ENCODE measurements at regions not wholly inside any gene's neighbourhood (a gene's known extent, or its start where the extent isn't known, plus 50 kb on each side); places are given as distances from the start of the nearest gene placed in this dataset.

GRCh38 chr13:72100339-72100738 lies 233.3 kb upstream of the DACH1 start:
- no peak for TF ChIP-seq ZNF383 (CRISPR knock-in tag; IDR thresholded peaks at IDR 0.05; ENCODE audit: borderline replicate concordance)
- no peak for TF ChIP-seq CTCF (CRISPR knock-in tag; IDR thresholded peaks at IDR 0.05)
- TF ChIP-seq, protein P1, sequence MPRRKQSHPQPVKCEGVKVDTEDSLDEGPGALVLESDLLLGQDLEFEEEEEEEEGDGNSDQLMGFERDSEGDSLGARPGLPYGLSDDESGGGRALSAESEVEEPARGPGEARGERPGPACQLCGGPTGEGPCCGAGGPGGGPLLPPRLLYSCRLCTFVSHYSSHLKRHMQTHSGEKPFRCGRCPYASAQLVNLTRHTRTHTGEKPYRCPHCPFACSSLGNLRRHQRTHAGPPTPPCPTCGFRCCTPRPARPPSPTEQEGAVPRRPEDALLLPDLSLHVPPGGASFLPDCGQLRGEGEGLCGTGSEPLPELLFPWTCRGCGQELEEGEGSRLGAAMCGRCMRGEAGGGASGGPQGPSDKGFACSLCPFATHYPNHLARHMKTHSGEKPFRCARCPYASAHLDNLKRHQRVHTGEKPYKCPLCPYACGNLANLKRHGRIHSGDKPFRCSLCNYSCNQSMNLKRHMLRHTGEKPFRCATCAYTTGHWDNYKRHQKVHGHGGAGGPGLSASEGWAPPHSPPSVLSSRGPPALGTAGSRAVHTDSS (CRISPR knock-in tag; conservative IDR thresholded peaks at IDR 0.05) = no peak
